Cardiac muscle cell (in vitro differentiated cells and primary cell): ENCODE measurements at regions not wholly inside any gene's neighbourhood (a gene's known extent, or its start where the extent isn't known, plus 50 kb on each side); places are given as distances from the start of the nearest gene placed in this dataset.

Experiments used
- DNase-seq, 2 donors: peaks; one replicate each; pipeline versions ENCODE4 v3.0.0 to v3.0.0-alpha.2; 2010 to 2017; ENCODE audit warnings: low read depth in 1 of 2, low spot score in 1 of 2
- H3K27ac ChIP-seq: fragments of 200-600 bp; sonication (generic); 2 replicates; pipeline ENCODE4 v1.5.1; 2016
- H3K27me3 ChIP-seq: fragments of 200-600 bp; sonication (generic); 2 replicates; pipeline ENCODE4 v1.6.0; 2016; ENCODE audit warnings: control low read depth
- H3K36me3 ChIP-seq: fragments of 200-600 bp; sonication (generic); 2 replicates; pipeline ENCODE4 v1.5.1; 2016; ENCODE audit warnings: control low read depth
- H3K4me1 ChIP-seq: fragments of 200-600 bp; sonication (generic); 2 replicates; pipeline ENCODE4 v1.8.1; 2017; ENCODE audit warnings: low read depth, mild to moderate bottlenecking, mixed run types
- H3K4me3 ChIP-seq: fragments of 200-600 bp; sonication (generic); 2 replicates; pipeline ENCODE4 v1.5.1; 2016; ENCODE audit warnings: mild to moderate bottlenecking
- H3K9me3 ChIP-seq: fragments of 200-600 bp; sonication (generic); 2 replicates; pipeline ENCODE4 v1.5.1; 2017; ENCODE audit warnings: low read depth, mild to moderate bottlenecking, control low read depth
- CTCF ChIP-seq: IDR thresholded peaks from 2 replicates; pipeline ENCODE4 v1.5.1; 2012; ENCODE audit warnings: low read depth, mild to moderate bottlenecking, low read length

DNA sequence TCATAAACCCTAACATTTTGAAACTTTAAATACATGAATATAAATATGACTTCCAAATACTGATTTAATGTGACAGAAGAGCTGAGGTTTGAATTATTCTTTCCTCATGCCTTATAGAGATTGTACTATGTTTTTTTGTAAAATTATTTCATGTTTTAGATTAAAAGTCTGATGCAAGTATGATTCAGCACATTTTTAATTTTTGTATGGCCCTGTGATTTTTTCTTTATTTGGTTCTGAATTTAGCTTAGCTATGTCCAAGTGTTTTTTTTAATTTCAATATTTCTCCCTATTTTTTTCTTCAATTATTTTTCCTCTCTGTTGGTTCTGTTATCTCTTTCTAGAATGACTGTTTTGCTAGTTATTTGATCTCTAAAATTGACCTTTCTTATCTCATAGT is 552.1 kb downstream of the XIRP2 start:
- Histone ChIP-seq H3K27me3 (no peaks in the 10 kb centered on the region), H3K36me3 (no peaks in the 10 kb centered on the region), H3K4me1 (no peaks in the 10 kb centered on the region), H3K9me3 (no peaks in the 10 kb centered on the region), H3K4me3 (no peak overlapping the region), H3K27ac (no peak overlapping the region)
- TF ChIP-seq CTCF, result no peak
- DNase-seq, result no peak

DNA sequence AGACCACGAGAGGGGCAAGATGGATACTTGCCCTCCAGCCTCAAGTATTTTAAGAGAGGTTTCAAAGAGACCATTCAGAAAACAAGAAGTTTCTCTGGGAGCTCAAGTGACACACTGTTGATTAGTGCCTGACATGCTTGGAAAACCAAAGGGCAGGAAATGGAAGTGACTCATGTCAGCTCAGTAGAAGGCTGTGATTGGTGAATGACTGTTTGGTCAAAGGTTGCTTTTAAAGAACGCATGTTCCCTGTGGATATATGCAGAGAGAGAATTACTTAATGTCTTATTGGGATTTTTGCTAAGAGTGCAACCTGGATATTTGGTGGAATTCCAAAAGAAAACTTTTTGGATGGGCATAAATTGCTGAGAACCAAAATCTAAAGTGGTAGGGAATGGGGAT is 549.9 kb downstream of the XIRP2 start:
- Histone ChIP-seq H3K9me3 (no peaks in the 10 kb centered on the region), H3K36me3 (no peaks in the 10 kb centered on the region), H3K27me3 (no peaks in the 10 kb centered on the region), H3K27ac (no peak overlapping the region), H3K4me1 (no peaks in the 10 kb centered on the region), H3K4me3 (no peak overlapping the region)
- peak; percentile 20 to 24 for DNase-seq
- TF ChIP-seq CTCF, result no peak

DNA sequence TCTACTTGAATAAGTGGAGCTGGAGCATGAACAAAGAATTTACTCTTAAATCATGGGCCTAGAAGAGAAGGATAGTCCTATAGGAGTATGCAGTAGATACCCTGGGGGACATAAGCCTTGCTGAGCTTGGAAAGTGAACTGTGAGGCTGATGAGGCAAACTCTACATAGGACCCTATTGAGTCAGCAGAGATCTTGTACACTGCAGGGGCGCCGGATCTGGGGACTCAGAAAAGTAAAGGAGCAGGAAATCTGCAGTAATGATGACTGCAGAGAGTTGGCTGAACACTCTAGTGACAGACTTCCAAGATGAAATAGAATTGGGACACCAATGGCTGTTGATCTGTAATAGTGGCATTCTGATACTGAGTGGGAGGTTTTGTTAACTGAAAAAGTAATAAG is 543.7 kb downstream of the XIRP2 start:
- no peak for TF ChIP-seq CTCF
- no peak for DNase-seq

GRCh38 chr2:167430447-167430846 is 542.2 kb downstream of the XIRP2 start:
- no peaks in the 10 kb centered on the region for H3K9me3 ChIP-seq
- no peak for DNase-seq
- TF ChIP-seq CTCF, result no peak

More for the DNA sequence above, 543.7 kb downstream of the XIRP2 start:
- no peak overlapping the region for H3K4me3 ChIP-seq
- no peaks in the 10 kb centered on the region for H3K27me3 ChIP-seq
- no peaks in the 10 kb centered on the region for H3K9me3 ChIP-seq
- H3K27ac ChIP-seq, result no peak overlapping the region
- H3K4me1 ChIP-seq, result no peaks in the 10 kb centered on the region
- H3K36me3 ChIP-seq, result no peaks in the 10 kb centered on the region

GRCh38 chr2:167424803-167425755 is 536.8 kb downstream of the XIRP2 start:
- Histone ChIP-seq H3K36me3 (no peaks in the 10 kb centered on the region), H3K27me3 (no peaks in the 10 kb centered on the region), H3K27ac (no peak overlapping the region), H3K4me3 (no peak overlapping the region), H3K9me3 (no peaks in the 10 kb centered on the region), H3K4me1 (no peaks in the 10 kb centered on the region)
- no peak for DNase-seq
- TF ChIP-seq CTCF, result no peak

More at GRCh38 chr2:167430447-167430846, 542.2 kb downstream of the XIRP2 start:
- Histone ChIP-seq H3K4me3 (no peak overlapping the region), H3K4me1 (no peaks in the 10 kb centered on the region), H3K36me3 (no peaks in the 10 kb centered on the region), H3K27me3 (no peaks in the 10 kb centered on the region), H3K27ac (no peak overlapping the region)
